Activated CD4-positive, alpha-beta memory T cell treated with anti-CD3 and anti-CD28 coated beads for 36 hours (primary cell): ENCODE measurements at regions not wholly inside any gene's neighbourhood (a gene's known extent, or its start where the extent isn't known, plus 50 kb on each side); places are given as distances from the start of the nearest gene placed in this dataset.
A peak's percentile ranks its signal among the peaks of the same experiment; 100 is the strongest.

Source experiments
- CTCF ChIA-PET: fragments of 350-600 bp; sonication (Branson Sonifier 250); formaldehyde crosslinking; loops from one replicate; lab custom pipeline; 2021; ENCODE audit warnings: antibody characterized with exemption, inconsistent platforms; lab: Charles Lee
- POLR2A ChIA-PET: fragments of 350-600 bp; sonication (Branson Sonifier 250); formaldehyde crosslinking; loops from one replicate; lab custom pipeline; 2021; ENCODE audit warnings: antibody characterized with exemption; lab: Charles Lee
- DNase-seq: peaks from one replicate; pipeline ENCODE4 v3.0.0-alpha.2; 2020
- H3K27ac Mint-ChIP-seq: one replicate; pipeline ENCODE4 v1.8.0; 2021; ENCODE audit warnings: mixed read lengths
- H3K27me3 Mint-ChIP-seq: one replicate; pipeline ENCODE4 v1.8.0; 2021; ENCODE audit warnings: mixed read lengths
- H3K36me3 Mint-ChIP-seq: one replicate; pipeline ENCODE4 v1.8.0; 2021; ENCODE audit warnings: mixed read lengths
- H3K4me1 Mint-ChIP-seq: one replicate; pipeline ENCODE4 v1.8.0; 2021; ENCODE audit warnings: low read depth, mixed read lengths
- H3K4me3 Mint-ChIP-seq: one replicate; pipeline ENCODE4 v1.8.0; 2021; ENCODE audit warnings: mild to moderate bottlenecking, mixed read lengths
- H3K9me3 Mint-ChIP-seq: one replicate; pipeline ENCODE4 v1.8.0; 2021; ENCODE audit warnings: mixed read lengths
- intact Hi-C: fragments of 100-400 bp; cut with micrococcal nuclease; formaldehyde crosslinking; loops from one replicate; pipeline ENCODE4 v1.15.1; 2023

DNA sequence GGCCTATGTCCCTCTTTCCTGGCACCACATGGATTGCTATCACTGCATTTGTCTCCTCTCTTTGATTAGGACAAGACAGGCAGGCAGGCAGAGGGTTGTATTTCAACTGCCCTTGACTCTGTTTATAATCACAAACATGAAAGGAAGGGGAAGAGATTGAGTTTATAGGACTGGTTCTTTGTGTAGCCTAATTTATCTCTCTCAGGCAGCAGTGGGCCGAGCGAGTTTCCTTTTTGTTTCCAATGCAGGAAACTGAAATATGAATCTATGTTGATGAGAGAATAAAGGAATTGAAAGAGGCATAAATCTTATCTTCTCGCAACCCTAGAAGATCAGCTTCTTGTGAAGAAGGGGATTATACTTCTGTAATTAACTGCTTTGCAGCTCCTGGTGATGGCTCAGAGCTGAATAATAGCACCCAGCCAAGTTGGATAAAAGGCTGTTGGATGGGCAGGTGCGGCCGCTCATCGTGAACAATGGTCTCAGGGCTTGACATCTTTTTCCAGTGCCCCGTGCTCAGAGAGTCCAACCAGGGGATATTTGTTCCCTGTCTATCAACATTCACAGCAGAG lies 80.6 kb upstream of the SYT13 start:
- CTCF ChIA-PET: interaction anchor here (1.1 to 9.5 kb wide), 3 partner anchors 26 to 404 kb away, joined by 3 to 128 read pairs (median 10); no protein-coding TSS in a partner anchor

GRCh38 chr11:45365961-45366618 lies 79.9 kb upstream of the SYT13 start:
- POLR2A ChIA-PET: no interaction called here
- CTCF ChIA-PET: interaction anchor here (1.1 to 9.5 kb wide), 2 partner anchors 26 to 290 kb away, joined by 3 to 128 read pairs; no protein-coding TSS in a partner anchor

More for the DNA sequence above, 80.6 kb upstream of the SYT13 start:
- H3K4me1 Mint-ChIP-seq: peaks cover 3% of the 10 kb centered on the region
- no peaks in the 10 kb centered on the region for H3K9me3 Mint-ChIP-seq
- H3K4me3 Mint-ChIP-seq: no peak overlapping the region
- H3K36me3 Mint-ChIP-seq: no peaks in the 10 kb centered on the region
- intact Hi-C loops: no loop called here
- no peak for DNase-seq
- no peak overlapping the region for H3K27ac Mint-ChIP-seq
- H3K27me3 Mint-ChIP-seq: peaks cover 11% of the 10 kb centered on the region
- POLR2A ChIA-PET: no interaction called here

DNA sequence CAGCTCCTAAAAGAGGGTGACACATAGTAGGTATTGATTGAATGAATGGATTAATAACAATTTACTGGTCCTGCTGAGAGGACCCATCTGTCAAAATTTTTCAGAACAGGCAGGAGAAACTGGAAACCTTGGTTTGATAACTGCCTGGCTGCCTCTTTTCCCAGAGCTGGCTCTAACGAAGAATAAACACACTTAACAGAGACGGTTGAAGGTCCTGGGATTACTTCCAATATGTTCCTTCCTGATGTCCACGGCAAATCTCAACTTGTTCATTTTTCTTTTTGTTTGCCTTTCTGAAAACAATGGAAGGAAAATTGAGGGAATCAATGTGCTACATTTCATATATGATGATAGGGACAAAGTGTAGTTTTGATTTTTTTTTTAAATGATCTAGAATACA lies 76.5 kb upstream of the SYT13 start:
- no peaks in the 10 kb centered on the region for H3K36me3 Mint-ChIP-seq
- H3K27me3 Mint-ChIP-seq: peaks cover 9% of the 10 kb centered on the region
- DNase-seq: no peak
- H3K4me3 Mint-ChIP-seq: no peak overlapping the region
- H3K4me1 Mint-ChIP-seq: no peaks in the 10 kb centered on the region
- ChIA-PET POLR2A (no interaction called here), CTCF (interaction anchor here (3.1 kb wide), 1 partner anchor 9 kb away, joined by 21 read pairs; no protein-coding TSS in a partner anchor)
- H3K27ac Mint-ChIP-seq: no peak overlapping the region
- intact Hi-C loops: no loop called here
- H3K9me3 Mint-ChIP-seq: no peaks in the 10 kb centered on the region

More at GRCh38 chr11:45365961-45366618, 79.9 kb upstream of the SYT13 start:
- H3K4me1 Mint-ChIP-seq: peaks cover 2% of the 10 kb centered on the region
- H3K27ac Mint-ChIP-seq: no peak overlapping the region
- intact Hi-C loops: no loop called here
- no peak overlapping the region for H3K4me3 Mint-ChIP-seq
- peaks cover 11% of the 10 kb centered on the region for H3K27me3 Mint-ChIP-seq
- no peak for DNase-seq
- no peaks in the 10 kb centered on the region for H3K36me3 Mint-ChIP-seq
- no peaks in the 10 kb centered on the region for H3K9me3 Mint-ChIP-seq

DNA sequence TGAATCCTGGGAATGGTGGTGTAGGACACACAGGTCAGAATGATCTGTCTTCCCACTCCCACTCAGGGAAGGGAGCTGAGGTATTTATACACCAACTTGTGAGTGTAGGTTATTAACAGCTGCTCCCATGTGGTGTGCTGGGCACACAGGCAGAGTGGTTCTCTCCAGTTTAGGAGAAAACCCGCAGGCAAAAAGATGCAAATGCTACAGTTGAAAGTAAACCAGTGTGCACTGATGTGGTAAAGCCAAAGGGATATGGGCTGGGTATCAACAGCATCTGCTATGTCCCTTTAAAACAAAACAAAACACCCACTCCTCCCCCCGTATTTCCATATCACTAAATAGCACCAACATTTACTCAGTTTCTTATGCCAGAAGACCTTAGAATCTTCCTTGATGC lies 75.4 kb upstream of the SYT13 start:
- peaks cover 2% of the 10 kb centered on the region for H3K4me1 Mint-ChIP-seq
- no peak overlapping the region for H3K4me3 Mint-ChIP-seq
- intact Hi-C loops: no loop called here
- ChIA-PET POLR2A (no interaction called here), CTCF (interaction anchor here (3.1 kb wide), 1 partner anchor 10 kb away, joined by 21 read pairs; no protein-coding TSS in a partner anchor)
- no peaks in the 10 kb centered on the region for H3K9me3 Mint-ChIP-seq
- H3K27ac Mint-ChIP-seq: no peak overlapping the region
- no peaks in the 10 kb centered on the region for H3K36me3 Mint-ChIP-seq
- DNase-seq: no peak
- peaks cover 9% of the 10 kb centered on the region for H3K27me3 Mint-ChIP-seq

DNA sequence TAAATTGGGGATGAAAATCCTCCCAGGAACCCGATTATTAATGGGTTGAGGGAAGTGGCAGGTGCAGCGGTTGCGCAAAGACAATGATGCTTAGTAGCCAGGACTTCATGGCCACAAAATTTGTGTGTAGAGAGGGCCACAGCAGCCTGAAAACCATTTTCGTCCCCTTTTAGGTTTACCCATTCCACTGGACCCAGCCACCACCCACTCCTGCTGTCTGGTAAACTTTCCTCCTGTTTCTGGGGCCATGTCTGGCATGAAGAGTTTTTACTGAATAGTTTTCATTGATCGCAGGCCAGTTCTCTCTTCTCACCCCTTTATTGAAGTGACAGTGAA lies 69.5 kb upstream of the SYT13 start:
- ChIA-PET POLR2A (no interaction called here), CTCF (interaction anchor here (1.1 to 4.7 kb wide), 4 partner anchors 14 to 416 kb away, joined by 3 to 28 read pairs (median 8); no protein-coding TSS in a partner anchor)
- Mint-ChIP-seq H3K4me3 (peak overlapping the region; percentile 76), H3K27ac (no peak overlapping the region), H3K9me3 (no peaks in the 10 kb centered on the region), H3K27me3 (no peaks in the 10 kb centered on the region), H3K4me1 (peaks cover 17% of the 10 kb centered on the region), H3K36me3 (peaks cover 3% of the 10 kb centered on the region)
- DNase-seq: no peak
- intact Hi-C loops: loop anchor here (1.0 to 5.0 kb wide), 3 partner anchors 15 to 487 kb away; no protein-coding TSS in a partner anchor

GRCh38 chr11:45354976-45355705 lies 69.0 kb upstream of the SYT13 start:
- intact Hi-C loops: loop anchor here (1.0 to 5.0 kb wide), 3 partner anchors 15 to 487 kb away; no protein-coding TSS in a partner anchor
- Mint-ChIP-seq H3K27me3 (no peaks in the 10 kb centered on the region), H3K9me3 (no peaks in the 10 kb centered on the region), H3K4me1 (peaks cover 17% of the 10 kb centered on the region), H3K4me3 (peak overlapping the region; percentile 76), H3K27ac (peak overlapping the region; percentile 47), H3K36me3 (peaks cover 3% of the 10 kb centered on the region)
- peak; percentile 93 for DNase-seq
- ChIA-PET CTCF (interaction anchor here (1.1 to 4.7 kb wide), 4 partner anchors 14 to 417 kb away, joined by 3 to 28 read pairs (median 8); no protein-coding TSS in a partner anchor), POLR2A (no interaction called here)

GRCh38 chr11:45348729-45349128 lies 62.6 kb upstream of the SYT13 start:
- no peaks in the 10 kb centered on the region for H3K9me3 Mint-ChIP-seq
- H3K27ac Mint-ChIP-seq: no peak overlapping the region
- ChIA-PET CTCF (interaction anchor here (1.1 to 2.9 kb wide), 2 partner anchors 9 to 423 kb away, joined by 3 to 15 read pairs; no protein-coding TSS in a partner anchor), POLR2A (interaction anchor here (0.6 kb wide), 1 partner anchor 61 kb away, joined by 3 read pairs; no protein-coding TSS in a partner anchor)
- intact Hi-C loops: no loop called here
- H3K36me3 Mint-ChIP-seq: no peaks in the 10 kb centered on the region
- no peak for DNase-seq
- H3K27me3 Mint-ChIP-seq: peaks cover 3% of the 10 kb centered on the region
- no peak overlapping the region for H3K4me3 Mint-ChIP-seq
- peaks cover 2% of the 10 kb centered on the region for H3K4me1 Mint-ChIP-seq

DNA sequence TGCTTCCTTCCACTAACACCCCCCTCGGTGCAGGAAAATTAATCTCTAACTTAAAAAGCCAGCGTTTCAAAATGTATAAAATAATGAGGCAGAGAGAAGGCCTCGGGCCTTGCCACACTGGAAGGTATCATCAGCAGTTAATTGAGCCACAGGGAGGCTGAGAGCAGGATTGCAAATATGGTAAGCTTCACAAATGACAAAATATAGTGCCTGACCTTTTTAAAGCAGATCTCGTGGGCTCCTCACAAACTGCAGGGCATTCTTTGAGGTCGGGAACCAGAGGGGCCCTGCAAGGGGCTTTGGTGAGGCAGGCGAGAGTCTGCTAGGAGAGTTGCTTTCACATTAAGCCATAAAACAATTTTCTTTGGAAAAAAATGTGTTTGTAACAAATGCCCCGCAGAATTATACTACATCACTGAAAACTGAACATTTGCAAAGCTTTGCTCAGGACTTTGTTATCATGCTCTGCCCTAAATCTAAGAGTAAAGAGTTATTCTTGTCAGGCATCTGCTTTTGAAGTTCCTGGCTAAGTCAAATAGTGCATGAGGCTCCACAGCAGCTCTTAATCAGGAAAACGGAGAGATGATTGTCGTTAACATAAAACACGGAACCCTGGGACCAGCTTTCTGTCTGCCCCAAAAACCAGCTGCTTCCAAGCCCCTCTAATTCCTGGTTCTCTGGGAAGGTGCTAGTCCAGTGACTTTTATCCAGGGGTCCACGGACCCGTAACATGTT lies 61.4 kb upstream of the SYT13 start:
- H3K4me1 Mint-ChIP-seq: peaks cover 2% of the 10 kb centered on the region
- no peak overlapping the region for H3K27ac Mint-ChIP-seq
- no peak overlapping the region for H3K4me3 Mint-ChIP-seq
- ChIA-PET CTCF (interaction anchor here (1.3 kb wide), 1 partner anchor 24 kb away, joined by 4 read pairs; no protein-coding TSS in a partner anchor), POLR2A (interaction anchor here (0.6 kb wide), 1 partner anchor 169 kb away, joined by 3 read pairs; no protein-coding TSS in a partner anchor)
- peaks cover 11% of the 10 kb centered on the region for H3K27me3 Mint-ChIP-seq
- DNase-seq: no peak
- H3K9me3 Mint-ChIP-seq: no peaks in the 10 kb centered on the region
- intact Hi-C loops: no loop called here
- H3K36me3 Mint-ChIP-seq: no peaks in the 10 kb centered on the region

- H3K4me1 Mint-ChIP-seq: peaks cover 3% of the 10 kb centered on the region
- intact Hi-C loops: no loop called here
- no peak overlapping the region for H3K4me3 Mint-ChIP-seq
- H3K27ac Mint-ChIP-seq: no peak overlapping the region
- no peak for DNase-seq
- POLR2A ChIA-PET: no interaction called here
- CTCF ChIA-PET: interaction anchor here (2.4 kb wide), 1 partner anchor 426 kb away, joined by 7 read pairs; no protein-coding TSS in a partner anchor
- H3K27me3 Mint-ChIP-seq: peaks cover 11% of the 10 kb centered on the region
- no peaks in the 10 kb centered on the region for H3K9me3 Mint-ChIP-seq
- no peaks in the 10 kb centered on the region for H3K36me3 Mint-ChIP-seq
These were observed 59.4 kb upstream of the SYT13 start for GRCh38 chr11:45345491-45345890.

- DNase-seq: no peak
- H3K4me3 Mint-ChIP-seq: no peak overlapping the region
- H3K27ac Mint-ChIP-seq: no peak overlapping the region
- H3K4me1 Mint-ChIP-seq: peaks cover 16% of the 10 kb centered on the region
- intact Hi-C loops: no loop called here
- H3K27me3 Mint-ChIP-seq: peaks cover 11% of the 10 kb centered on the region
- no peaks in the 10 kb centered on the region for H3K9me3 Mint-ChIP-seq
- CTCF ChIA-PET: interaction anchor here (1.5 to 2.4 kb wide), 2 partner anchors 407 to 428 kb away, joined by 3 to 7 read pairs; no protein-coding TSS in a partner anchor
- no peaks in the 10 kb centered on the region for H3K36me3 Mint-ChIP-seq
- POLR2A ChIA-PET: no interaction called here
These were observed 57.9 kb upstream of the SYT13 start for GRCh38 chr11:45344028-45344427.

GRCh38 chr11:45343444-45343843 lies 57.3 kb upstream of the SYT13 start:
- ChIA-PET CTCF (interaction anchor here (1.5 to 2.4 kb wide), 2 partner anchors 407 to 428 kb away, joined by 3 to 7 read pairs; no protein-coding TSS in a partner anchor), POLR2A (no interaction called here)
- Mint-ChIP-seq H3K27me3 (peaks cover 11% of the 10 kb centered on the region), H3K4me1 (peaks cover 16% of the 10 kb centered on the region), H3K4me3 (no peak overlapping the region), H3K9me3 (no peaks in the 10 kb centered on the region), H3K27ac (no peak overlapping the region), H3K36me3 (no peaks in the 10 kb centered on the region)
- intact Hi-C loops: no loop called here
- no peak for DNase-seq
